GM18505 (cell line): ENCODE measurements at regions not wholly inside any gene's neighbourhood (a gene's known extent, or its start where the extent isn't known, plus 50 kb on each side); places are given as distances from the start of the nearest gene placed in this dataset.

Experiments used
- ATAC-seq: cut with Tn5 transposase; IDR thresholded peaks from one replicate; pipeline ENCODE4 v1.9.1; 2021; ENCODE audit not compliant: unreplicated experiment
- POLR2A ChIP-seq: IDR thresholded peaks from 4 replicates; pipeline ENCODE4 v1.6.1; 2011; ENCODE audit warnings: borderline replicate concordance; ENCODE audit not compliant: insufficient read depth, insufficient read length; ENCODE audit errors: extremely low read depth

GRCh38 chr14:89013698-89014568 is 189.5 kb downstream of the TTC8 start:
- no peak for TF ChIP-seq POLR2A
- ATAC-seq, result no peak

GRCh38 chr14:89014569-89014850 is 190.1 kb downstream of the TTC8 start:
- TF ChIP-seq POLR2A, result no peak
- ATAC-seq, result no peak

- ATAC-seq, result no peak
- TF ChIP-seq POLR2A, result no peak
Measured at GRCh38 chr14:89015016-89015415, 190.6 kb downstream of the TTC8 start.

- no peak for ATAC-seq
- no peak for TF ChIP-seq POLR2A
Measured at GRCh38 chr14:89017417-89017816, 193.0 kb downstream of the TTC8 start.

GRCh38 chr14:89022274-89022673 is 197.8 kb downstream of the TTC8 start:
- no peak for ATAC-seq

GRCh38 chr14:89024691-89025090 is 200.2 kb downstream of the TTC8 start:
- ATAC-seq, result no peak
- TF ChIP-seq POLR2A, result no peak

More at GRCh38 chr14:89022274-89022673, 197.8 kb downstream of the TTC8 start:
- TF ChIP-seq POLR2A, result no peak

GRCh38 chr14:89025561-89026236 is 201.2 kb downstream of the TTC8 start:
- no peak for TF ChIP-seq POLR2A
- no peak for ATAC-seq

GRCh38 chr14:89027097-89027740 is 202.8 kb downstream of the TTC8 start:
- TF ChIP-seq POLR2A, result no peak
- peak; percentile 89 for ATAC-seq

GRCh38 chr14:89028462-89029134 is 204.1 kb downstream of the TTC8 start:
- no peak for TF ChIP-seq POLR2A
- no peak for ATAC-seq

GRCh38 chr14:89029961-89030694 is 205.7 kb downstream of the TTC8 start:
- no peak for ATAC-seq
- no peak for TF ChIP-seq POLR2A

GRCh38 chr14:89030921-89031320 is 206.5 kb downstream of the TTC8 start:
- no peak for TF ChIP-seq POLR2A
- ATAC-seq, result no peak

GRCh38 chr14:89032086-89032649 is 207.7 kb downstream of the TTC8 start:
- no peak for TF ChIP-seq POLR2A
- ATAC-seq, result no peak

- no peak for ATAC-seq
Measured at GRCh38 chr14:89033756-89034155, 209.3 kb downstream of the TTC8 start.

GRCh38 chr14:89036371-89036770 is 211.9 kb downstream of the TTC8 start:
- no peak for TF ChIP-seq POLR2A
- no peak for ATAC-seq

More at GRCh38 chr14:89033756-89034155, 209.3 kb downstream of the TTC8 start:
- no peak for TF ChIP-seq POLR2A
